ENCODE measurements at regions not wholly inside any gene's neighbourhood (a gene's known extent, or its start where the extent isn't known, plus 50 kb on each side); places are given as distances from the start of the nearest gene placed in this dataset.
"Not testable (repeated sequence)": the region's sequence is repeated elsewhere in the genome, so short reads cannot be mapped to it uniquely, and the experiment has no call there.

DNA sequence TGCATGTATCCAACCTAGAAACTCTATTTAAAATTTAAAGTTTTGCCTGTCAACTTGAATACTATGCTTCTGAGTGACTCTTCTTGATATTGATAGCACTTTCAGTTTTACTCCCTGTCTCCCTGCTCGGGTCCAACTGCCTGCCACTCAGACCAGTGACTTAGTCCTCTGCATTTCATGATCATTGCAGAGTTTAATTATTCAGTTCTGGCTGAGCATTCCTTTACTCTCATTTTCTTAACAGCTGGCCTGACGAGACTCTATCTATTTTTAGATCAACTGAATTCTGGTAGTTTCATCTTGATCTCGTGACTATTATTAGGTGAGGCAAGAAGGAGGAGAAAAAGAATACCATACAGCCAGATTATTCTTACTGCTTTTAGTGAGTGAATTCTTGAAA lies 617.4 kb downstream of the SI start:
- DNase-seq (ENCODE audit: low read depth) = peak; percentile 6

DNA sequence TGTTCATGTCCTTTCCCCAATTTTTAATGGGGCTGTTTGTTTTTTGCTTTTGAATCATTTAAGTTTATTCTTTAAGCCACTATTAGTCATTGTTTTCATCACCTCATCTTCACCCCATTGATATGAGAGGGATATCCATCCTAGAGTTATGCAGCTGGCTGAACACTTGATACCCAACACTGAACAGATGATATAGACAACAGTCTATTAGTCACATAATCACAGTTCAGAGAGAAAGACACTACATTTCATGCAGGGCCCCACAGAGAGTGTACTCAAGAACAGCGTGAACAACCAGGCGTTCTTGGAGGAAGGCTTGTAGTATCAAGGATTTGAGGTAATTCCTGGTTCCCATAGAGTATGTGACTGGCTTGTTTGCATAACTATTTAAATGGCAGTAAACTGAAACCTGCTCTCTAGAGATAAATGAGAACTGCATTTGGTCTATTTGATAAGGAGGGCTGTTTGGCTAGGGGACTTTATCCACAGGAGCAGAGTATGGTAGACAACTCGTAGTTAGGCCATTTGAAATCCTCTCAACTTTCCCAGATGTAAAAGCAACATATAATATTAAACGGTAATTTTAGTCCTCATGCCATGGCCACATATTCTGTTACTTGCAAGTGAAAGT lies 618.7 kb downstream of the SI start:
- peak; percentile 30 for DNase-seq (ENCODE audit: low read depth)

DNA sequence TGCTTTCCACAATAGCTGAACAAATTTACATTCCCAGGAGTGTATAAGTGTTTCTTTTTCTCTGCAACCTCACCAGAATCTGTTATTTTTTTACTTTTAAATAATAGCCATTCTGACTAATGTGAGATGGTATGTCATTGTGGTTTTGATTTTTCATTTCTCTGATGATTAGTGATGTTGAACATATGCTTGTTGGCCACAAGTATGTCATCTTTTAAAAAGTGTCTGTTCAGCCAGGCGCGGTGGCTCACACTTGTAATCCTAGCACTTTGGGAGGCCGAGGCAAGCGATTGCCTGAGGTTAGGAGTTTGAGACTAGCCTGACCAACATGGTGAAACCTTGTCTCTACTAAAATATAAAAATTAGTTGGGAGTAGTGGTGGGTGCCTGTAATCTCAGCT lies 619.3 kb downstream of the SI start:
- DNase-seq (ENCODE audit: low read depth) = peak; percentile 82

DNA sequence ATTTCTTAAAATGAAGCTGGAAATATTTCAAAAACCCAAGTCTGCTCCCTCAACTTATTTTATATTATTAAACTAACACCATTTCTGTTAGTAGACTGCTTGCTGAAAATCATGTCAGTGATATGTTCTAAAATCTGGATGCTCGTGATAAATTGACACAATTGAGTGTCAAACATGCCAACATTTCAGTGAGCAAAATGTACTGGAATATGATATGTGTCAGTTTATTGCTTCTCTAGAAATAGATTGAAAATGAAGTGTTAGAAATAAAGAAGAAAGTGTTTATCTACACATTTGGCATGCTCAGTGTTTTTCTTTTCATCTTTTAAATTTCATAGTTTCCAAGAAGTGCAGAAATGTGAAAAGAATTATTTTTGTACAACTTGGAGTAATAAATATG lies 624.6 kb downstream of the SI start:
- DNase-seq (ENCODE audit: low read depth) = no peak

DNA sequence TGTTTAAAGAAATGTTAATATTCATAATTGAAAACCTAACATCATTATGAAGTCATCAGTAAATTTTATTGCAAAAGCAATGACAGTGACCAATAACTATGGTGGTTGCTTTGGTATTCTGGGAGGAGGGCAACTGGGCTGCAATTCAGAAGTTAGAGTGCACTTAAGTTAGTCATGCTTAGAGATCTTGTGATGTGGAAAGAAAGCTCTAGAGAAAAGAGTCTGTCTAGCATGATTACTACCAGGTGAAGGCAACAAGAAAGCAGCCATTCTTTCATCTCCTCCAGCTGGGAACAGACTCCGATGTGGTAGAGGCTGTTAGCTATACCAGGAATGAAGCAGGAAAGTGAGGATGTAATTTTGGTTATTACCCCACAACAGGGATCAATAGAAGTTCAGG lies 625.6 kb downstream of the SI start:
- DNase-seq (ENCODE audit: low read depth) = peak; percentile 14

DNA sequence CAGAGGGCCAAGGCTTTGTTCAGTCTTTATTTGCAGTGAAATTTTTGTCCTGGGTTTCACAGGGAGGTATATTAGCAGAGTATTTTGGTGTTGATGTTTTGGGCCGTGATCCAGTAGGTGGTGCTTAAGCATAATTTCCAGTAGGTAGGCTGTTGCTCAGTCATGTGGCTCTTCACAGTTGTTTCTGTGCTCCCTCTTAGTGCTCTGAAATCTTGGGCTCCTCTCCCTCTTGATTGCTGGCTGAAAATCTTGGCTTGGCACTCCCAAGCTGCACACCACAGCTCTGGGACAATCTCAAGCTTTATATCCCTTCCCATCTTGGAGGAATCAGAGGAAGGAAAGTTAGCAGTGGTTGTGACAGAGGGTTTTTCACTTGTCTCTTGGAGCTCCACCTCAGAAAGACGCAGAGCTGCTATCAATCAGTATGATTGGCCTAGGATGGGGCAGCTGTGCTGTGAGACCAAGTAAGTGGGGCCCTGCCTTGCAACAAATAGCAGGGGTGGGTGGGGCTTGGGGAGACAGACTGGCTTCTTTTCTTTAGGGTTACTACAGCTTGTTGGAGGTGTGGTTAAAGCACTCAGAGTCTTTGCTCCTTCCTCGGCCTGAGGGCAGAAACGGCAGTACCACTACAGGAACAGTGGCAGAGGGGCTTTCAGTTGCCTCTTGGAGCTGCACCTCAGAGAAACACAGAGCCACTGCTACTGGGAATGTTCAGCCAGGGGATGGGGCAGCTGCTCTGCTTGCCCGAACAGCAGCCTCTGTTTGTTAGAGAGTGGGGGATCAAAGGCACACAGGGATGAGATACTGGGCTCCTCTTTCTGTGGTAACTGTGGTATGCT lies 627.0 kb downstream of the SI start:
- no peak for DNase-seq (ENCODE audit: low read depth)

DNA sequence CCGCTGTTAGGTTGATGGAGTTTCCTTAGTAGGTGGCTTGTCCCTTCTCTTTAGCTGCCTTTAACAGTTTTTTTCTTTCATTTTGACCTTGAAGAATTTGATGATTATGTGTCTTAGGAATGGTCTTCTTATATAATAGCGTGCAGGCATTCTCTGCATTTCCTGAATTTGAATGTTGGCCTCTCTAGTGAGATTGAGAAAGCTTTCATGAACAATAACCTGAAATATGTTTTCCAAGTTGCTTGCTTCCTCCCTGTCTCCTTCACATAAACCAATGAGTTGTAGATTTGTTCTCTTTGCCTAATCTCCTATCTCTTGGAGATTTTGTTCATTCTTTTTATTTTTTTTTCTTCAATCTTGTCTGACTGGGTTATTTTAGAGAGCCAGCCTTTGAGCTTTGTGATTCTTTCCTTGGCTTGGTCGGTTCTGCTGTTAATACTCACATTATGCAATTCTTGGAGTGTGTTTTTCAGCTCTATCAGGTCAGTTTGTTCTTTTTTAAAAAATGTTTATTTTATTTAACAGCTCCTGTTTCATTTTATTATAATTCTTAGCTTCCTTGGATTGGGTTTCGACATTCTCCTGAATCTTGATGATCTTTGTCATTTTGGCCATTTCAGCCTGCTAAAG lies 627.9 kb downstream of the SI start:
- DNase-seq (ENCODE audit: low read depth) = no peak

DNA sequence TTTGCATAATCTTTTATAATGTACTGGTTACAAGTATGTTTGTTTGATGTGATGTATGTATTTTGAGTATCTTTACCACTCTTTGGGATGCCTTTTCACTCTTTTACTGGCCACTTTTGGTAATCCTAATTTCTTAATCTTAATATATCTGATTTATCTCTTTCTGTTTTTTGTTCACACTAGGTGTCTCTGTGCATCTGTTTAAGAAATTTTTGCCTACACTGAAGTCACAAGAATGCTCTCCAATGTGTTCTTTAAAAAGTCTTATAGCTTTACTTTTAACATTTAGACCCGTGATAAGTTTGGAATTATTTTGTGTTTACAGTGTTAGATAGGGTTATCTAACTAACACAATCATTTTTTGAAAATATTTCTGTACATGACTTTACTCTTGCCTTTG lies 659.1 kb downstream of the SI start:
- no peak for DNase-seq (ENCODE audit: low read depth)

DNA sequence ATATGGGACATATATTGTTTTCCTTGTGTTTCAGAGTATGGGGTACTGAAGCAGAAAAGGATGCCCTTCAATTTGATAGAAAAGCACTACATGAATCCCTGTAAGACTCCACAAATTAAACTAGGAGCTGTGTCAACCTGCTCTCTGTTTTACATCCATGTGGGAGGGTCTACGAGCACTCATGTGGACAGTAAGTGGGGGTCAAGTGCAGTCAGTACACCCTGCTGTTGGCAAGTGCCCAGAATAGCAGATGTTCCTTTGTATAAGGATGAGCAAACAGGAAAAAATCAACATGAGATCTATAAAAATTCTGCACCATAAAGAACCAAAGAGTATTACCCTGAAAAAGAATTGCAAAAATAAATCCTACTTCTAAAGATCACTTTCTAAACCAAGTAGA lies 659.9 kb downstream of the SI start:
- DNase-seq (ENCODE audit: low read depth) = peak; percentile 2

DNA sequence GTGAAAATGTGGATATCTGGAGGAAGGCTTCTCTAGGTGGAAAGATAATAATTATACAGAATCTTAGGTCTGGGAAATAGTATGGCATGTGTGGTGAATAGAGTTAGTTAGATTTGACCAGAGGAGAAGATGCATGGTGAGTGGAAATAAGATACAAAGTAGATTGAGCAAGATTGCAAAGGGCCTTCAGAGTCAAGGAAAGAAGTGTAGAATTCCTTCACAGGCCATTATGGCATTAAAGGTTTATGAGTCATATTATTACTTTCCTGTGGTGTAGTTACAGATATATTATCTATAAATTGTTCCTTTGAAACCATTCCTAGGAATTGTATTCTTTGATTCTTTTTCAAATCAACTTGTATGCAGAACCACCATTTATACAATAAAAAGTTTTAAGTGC lies 660.3 kb downstream of the SI start:
- DNase-seq (ENCODE audit: low read depth) = no peak

DNA sequence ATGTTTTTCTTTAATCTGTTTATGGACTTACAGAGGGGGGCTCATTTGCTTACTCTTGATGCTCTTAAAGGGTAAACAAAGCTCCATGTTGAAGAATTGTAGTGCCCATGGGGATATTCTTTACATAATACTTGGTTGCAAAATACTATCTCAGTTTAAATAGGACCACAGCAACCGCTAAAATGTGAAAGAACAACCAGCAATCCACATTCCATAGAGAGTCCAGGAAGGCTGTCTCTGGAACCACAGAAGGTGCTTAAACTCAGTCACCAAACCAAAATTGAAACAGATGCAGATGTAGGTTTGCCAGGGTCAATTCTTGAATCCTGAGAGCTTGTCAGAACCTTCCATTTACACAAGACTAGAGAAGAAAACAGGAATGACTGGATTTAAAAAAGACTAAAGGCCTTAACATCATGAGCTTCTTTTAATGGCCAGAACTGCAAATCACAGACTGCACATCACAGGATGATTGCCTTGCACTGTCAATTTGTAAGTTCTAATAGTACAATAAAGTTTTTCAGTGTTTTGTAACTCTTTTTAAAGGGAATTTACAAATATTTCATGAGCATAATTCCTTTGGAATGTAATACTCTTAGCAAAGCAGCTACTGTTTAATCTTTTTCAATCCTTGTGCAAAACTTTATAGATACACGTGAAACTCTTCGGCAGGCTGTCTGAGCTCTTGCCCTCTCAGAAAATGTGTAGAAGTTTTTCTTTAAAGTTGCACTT lies 661.6 kb downstream of the SI start:
- DNase-seq (ENCODE audit: low read depth) = peak; percentile 6

DNA sequence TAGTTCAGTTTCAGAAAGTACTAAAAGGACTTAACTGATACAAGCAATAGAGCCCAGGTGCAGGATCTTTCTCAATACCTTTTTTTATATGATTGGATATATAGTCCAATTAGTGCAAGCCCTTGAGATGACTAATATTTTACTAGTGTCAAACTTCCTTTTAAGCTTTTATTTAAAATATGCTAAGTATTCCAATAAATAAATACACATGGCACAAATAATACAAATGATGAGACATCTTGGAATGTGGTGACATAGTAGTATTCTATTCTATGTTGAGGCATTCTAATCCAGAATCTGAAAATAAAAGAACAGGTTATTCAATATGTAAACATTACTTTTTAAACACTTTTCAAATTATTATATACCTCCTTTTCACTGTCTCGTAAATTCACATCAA lies 670.0 kb downstream of the SI start:
- DNase-seq (ENCODE audit: low read depth) = no peak

DNA sequence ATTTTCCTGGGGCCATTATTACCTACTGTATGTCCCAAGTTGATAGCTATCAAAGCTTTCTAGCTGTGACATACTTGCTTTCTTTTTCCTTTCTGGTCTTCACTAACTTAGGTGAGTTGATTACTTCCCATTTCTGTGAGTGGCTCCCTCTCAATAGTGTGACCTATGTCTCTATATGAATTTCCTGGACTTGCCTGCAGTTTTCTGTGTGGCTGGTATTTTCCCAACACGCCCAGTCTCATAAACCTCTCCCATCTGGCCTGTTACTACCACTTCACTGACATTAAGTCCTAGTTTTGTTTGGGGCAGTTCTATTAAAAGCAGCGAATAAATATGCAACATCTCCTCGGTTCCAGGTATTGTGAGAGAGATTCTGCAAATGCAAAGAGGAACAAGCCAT lies 671.2 kb downstream of the SI start:
- DNase-seq (ENCODE audit: low read depth) = no peak

DNA sequence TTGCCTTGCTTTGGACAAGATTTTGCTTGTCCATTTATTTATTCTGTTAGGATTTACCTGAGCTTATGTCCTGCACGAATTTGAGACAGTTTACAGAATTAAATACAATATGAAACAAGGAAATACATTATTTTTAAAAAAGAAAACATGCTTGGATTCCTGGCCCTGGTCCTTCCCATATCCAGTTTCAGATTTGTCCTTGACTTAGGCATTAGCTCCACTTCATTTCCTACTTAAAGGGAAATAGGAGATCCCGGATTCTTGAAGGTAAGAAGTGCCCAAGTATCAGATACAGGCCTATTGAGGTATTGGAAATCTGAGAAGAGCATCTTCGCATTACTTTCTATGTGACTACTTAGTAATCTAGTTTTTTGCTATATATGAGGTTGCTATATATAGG lies 672.0 kb downstream of the SI start:
- DNase-seq (ENCODE audit: low read depth) = no peak

DNA sequence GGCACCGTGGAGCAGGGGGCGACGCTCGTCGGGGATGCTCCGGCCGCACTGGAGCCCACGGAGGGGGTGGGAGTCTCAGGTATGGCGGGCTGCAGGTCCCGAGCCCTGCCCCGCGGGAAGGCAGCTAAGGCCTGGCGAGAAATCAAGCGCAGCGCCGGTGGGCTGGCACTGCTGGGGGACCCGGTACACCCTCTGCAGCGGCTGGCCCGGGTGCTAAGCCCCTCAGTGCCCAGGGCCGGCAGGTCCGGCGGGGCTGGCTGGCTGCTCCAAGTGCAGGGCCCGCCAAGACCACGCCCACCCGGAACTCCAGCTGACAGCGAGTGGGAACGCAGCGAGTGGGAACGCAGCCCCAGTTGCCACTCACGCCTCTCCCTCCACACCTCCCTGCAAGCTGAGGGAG lies 676.4 kb downstream of the SI start:
- no peak for DNase-seq (ENCODE audit: low read depth)

DNA sequence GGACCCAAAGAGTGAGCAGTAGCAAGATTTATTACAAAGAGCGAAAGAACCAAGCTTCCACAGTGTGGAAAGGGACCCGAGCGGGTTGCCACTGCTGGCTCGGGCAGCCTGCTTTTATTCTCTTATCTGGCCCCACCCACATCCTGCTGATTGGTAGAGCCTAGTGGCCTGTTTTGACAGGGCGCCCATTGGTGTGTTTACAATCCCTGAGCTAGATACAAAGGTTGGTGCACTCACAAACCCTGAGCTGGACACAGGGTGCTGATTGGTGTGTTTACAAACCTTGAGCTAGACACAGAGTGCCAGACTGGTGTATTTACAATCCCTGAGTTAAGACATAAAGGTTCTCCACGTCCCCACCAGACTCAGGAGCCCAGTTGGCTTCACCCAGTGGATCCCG lies 676.9 kb downstream of the SI start:
- not testable (repeated sequence) for DNase-seq (ENCODE audit: low read depth)

DNA sequence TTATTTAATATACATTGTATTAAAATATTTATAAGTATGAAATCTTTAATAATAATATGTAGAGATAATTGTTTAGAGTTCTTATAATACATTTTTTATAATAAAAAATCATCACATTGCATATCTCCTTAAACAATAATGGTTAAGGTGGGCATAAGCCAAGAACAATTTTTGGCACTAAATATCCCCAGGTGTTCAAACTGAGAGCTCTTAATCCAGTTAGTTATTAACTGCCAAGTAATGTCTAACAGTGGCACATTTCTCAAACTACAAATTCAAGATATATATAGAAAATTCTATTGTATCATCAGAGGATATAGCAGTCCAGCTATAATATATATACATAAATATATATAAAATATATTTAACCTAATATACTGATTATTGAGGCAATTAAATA lies 680.8 kb downstream of the SI start:
- DNase-seq (ENCODE audit: low read depth) = no peak

DNA sequence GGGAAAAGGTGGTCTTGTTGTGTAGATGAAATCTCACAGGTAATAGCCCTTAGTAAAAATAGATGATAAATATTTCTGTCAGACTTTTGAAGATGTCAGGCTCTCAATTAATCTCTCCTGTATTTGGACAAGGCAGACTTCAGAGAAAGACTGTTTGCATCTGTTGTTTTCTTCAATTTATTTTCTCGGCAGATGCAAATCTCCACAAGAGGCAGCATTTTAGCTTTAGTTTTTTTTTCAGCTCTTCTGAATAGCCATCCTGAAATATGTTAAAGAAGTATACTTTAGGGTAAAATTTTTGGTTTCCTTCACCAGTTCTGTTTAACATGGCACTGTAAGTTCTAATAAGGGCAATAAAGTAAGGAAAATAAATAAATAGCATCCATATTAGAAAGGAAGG lies 685.1 kb downstream of the SI start:
- DNase-seq (ENCODE audit: low read depth) = no peak

DNA sequence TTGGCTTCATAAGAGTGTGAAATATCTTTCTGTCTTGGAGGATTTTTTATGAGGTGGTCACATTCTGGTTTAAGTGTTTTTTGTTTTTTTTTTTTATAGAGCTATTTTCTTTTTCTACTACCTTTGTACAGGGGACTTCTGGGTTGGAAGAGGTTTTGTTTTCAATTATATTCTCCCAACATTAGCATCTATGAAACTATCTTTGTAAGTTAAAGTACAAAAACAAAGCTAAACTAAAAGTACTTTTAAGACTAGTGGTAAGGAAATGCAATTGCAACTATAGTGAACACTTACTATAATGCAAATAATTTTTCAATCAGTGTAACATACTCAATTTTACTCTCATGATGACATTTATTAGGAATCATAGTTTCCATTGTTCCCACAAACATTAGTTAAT lies 688.2 kb downstream of the SI start:
- no peak for DNase-seq (ENCODE audit: low read depth)

DNA sequence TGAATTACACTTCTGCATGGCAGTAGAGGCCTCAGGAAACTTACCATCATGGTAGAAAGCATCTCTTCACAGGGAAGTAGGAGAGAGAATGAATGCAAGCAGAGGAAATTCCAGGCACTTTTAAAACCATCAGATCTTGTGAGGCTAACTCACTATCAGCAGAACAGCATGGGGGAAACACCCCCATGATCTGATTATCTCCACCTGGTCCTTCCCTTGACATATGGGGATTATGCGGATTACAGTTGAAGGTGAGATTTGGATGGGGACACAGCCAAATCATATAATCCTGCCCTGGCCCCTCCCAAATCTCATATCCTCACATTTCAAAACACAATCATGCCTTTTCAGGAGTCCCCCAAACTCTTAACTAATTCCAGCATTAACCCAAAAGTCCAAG lies 691.1 kb downstream of the SI start:
- DNase-seq (ENCODE audit: low read depth) = no peak

DNA sequence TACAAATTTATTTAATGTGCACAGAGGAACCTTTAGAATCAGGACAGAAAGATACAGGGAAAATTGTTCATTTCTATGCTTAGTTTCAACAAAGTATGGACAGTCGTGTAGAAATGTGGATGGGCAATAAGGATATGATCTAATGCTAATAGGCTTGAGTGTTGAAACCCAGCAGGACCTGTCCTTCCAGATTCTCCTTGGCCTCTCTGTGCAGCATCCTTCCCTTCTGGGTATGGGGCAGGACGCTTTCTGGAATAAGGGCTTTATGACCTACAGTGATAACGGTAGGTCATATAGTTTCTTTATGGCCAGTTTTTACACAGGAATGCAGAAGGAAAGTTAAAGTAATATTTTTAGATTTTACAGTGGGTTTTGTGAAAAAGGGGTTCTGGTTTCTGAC lies 698.1 kb downstream of the SI start:
- DNase-seq (ENCODE audit: low read depth) = no peak

DNA sequence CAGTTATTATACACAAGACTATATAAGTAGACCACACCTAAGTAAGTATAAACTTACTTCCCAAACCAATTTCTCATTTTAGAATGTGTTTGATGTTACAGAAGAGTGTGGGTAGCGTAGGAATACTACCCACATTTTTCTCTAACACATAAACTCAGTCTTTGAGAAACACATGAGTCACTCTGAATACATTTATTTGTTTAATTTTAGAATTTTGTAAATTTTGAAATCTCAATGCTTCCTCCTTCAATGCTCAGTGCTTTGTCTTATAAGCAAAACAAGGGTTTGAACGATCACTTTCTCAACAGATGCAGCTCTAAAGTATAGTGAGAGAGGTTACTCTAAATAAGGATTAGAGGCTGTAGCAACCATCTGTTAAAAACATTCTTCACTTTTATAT lies 700.8 kb downstream of the SI start:
- DNase-seq (ENCODE audit: low read depth) = no peak

DNA sequence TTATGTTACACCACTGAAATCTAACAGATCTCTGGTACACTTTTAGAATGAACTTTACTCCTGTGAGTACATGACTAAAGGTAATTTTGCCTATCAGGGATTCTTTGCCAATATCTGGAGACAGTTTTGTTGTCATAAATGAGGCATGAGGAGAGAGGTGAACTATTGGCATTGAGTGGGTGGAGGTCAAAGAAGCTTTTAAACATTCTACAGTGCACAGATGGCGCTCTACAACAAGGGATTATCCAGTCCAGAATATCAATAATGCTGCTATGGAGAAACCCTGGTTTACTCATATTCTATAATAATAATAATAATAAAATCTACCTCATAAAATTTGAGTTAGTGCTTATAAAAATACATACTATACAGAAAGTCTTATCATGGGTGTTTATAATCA lies 702.3 kb downstream of the SI start:
- no peak for DNase-seq (ENCODE audit: low read depth)
